ENCODE measurements at regions not wholly inside any gene's neighbourhood (a gene's known extent, or its start where the extent isn't known, plus 50 kb on each side); places are given as distances from the start of the nearest gene placed in this dataset.

GRCh38 chrX:44082829-44083228 is 109.6 kb upstream of the NDP start:
- no peak overlapping the region for H3K4me3 ChIP-seq (ENCODE audit: low read depth, low read length, poor library complexity, severe bottlenecking)
- BruUV-seq (replicated peaks), result no TSS peak
- no peak for DNase-seq (ENCODE audit: low spot score)
- no peaks in the 10 kb centered on the region for H3K36me3 ChIP-seq (ENCODE audit: insufficient read depth, low read length, poor library complexity, severe bottlenecking)
- no peak overlapping the region for H3K27ac ChIP-seq (ENCODE audit: low read depth, low read length, poor library complexity, severe bottlenecking)
- ChIA-PET POLR2A (ENCODE audit: low non-redundant PET) (no interaction called here), CTCF (no interaction called here)
- intact Hi-C loops (cut with micrococcal nuclease; ENCODE audit: unreplicated experiment), result no loop called here
- TF ChIP-seq EZH2 (IDR thresholded peaks at IDR 0.05; ENCODE audit: borderline replicate concordance, low read depth, low read length, poor library complexity, severe bottlenecking) (no peak), CTCF (conservative IDR thresholded peaks at IDR 0.05; ENCODE audit: low read depth, low read length) (no peak)
- H3K27me3 ChIP-seq (replicated peaks; ENCODE audit: insufficient read depth, low read depth, low read length, poor library complexity), result peaks cover 5% of the 10 kb centered on the region
- no peaks in the 10 kb centered on the region for H3K4me1 ChIP-seq (ENCODE audit: insufficient read depth, low read length, poor library complexity, severe bottlenecking)
- H3K9me3 ChIP-seq (ENCODE audit: low read depth, low read length, poor library complexity, severe bottlenecking), result no peaks in the 10 kb centered on the region

GRCh38 chrX:44080083-44080482 is 106.9 kb upstream of the NDP start:
- ChIA-PET POLR2A (ENCODE audit: low non-redundant PET) (no interaction called here), CTCF (interaction anchor here (0.7 kb wide), 1 partner anchor 158 kb away, joined by 3 read pairs; no protein-coding TSS in a partner anchor)
- intact Hi-C loops (cut with micrococcal nuclease; ENCODE audit: unreplicated experiment), result no loop called here
- Histone ChIP-seq H3K4me3 (ENCODE audit: low read depth, low read length, poor library complexity, severe bottlenecking) (no peak overlapping the region), H3K27ac (ENCODE audit: low read depth, low read length, poor library complexity, severe bottlenecking) (no peak overlapping the region), H3K27me3 (replicated peaks; ENCODE audit: insufficient read depth, low read depth, low read length, poor library complexity) (peaks cover 5% of the 10 kb centered on the region), H3K36me3 (ENCODE audit: insufficient read depth, low read length, poor library complexity, severe bottlenecking) (no peaks in the 10 kb centered on the region), H3K9me3 (ENCODE audit: low read depth, low read length, poor library complexity, severe bottlenecking) (no peaks in the 10 kb centered on the region), H3K4me1 (ENCODE audit: insufficient read depth, low read length, poor library complexity, severe bottlenecking) (no peaks in the 10 kb centered on the region)
- TF ChIP-seq EZH2 (IDR thresholded peaks at IDR 0.05; ENCODE audit: borderline replicate concordance, low read depth, low read length, poor library complexity, severe bottlenecking) (no peak), CTCF (conservative IDR thresholded peaks at IDR 0.05; ENCODE audit: low read depth, low read length) (no peak)
- DNase-seq (ENCODE audit: low spot score), result no peak
- no TSS peak for BruUV-seq (replicated peaks)

DNA sequence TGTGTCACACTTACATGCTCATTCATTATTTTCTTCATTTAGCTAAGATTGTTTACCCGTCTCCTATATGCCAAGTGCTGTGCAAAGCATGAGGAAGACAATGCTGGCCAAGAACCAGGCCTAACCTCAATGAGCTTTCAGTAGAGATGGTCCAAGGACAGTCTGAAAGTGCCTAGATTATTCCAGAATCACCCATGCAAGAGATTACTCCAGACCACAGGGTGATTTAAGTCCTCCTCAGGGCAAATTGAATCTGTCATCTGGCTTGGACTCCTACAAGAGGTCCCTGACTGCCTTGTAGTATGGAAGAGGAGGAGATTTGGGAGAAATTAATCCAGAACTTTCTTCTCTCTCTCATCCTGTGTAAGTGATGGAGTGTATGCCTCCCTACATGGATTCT is 99.4 kb upstream of the NDP start:
- ChIA-PET CTCF (no interaction called here), POLR2A (ENCODE audit: low non-redundant PET) (no interaction called here)
- TF ChIP-seq CTCF (conservative IDR thresholded peaks at IDR 0.05; ENCODE audit: low read depth, low read length) (no peak), EZH2 (IDR thresholded peaks at IDR 0.05; ENCODE audit: borderline replicate concordance, low read depth, low read length, poor library complexity, severe bottlenecking) (no peak)
- H3K27me3 ChIP-seq (replicated peaks; ENCODE audit: insufficient read depth, low read depth, low read length, poor library complexity), result no peaks in the 10 kb centered on the region
- no peaks in the 10 kb centered on the region for H3K4me1 ChIP-seq (ENCODE audit: insufficient read depth, low read length, poor library complexity, severe bottlenecking)
- DNase-seq (ENCODE audit: low spot score), result no peak
- no peaks in the 10 kb centered on the region for H3K36me3 ChIP-seq (ENCODE audit: insufficient read depth, low read length, poor library complexity, severe bottlenecking)
- no peak overlapping the region for H3K27ac ChIP-seq (ENCODE audit: low read depth, low read length, poor library complexity, severe bottlenecking)
- intact Hi-C loops (cut with micrococcal nuclease; ENCODE audit: unreplicated experiment), result no loop called here
- no peaks in the 10 kb centered on the region for H3K9me3 ChIP-seq (ENCODE audit: low read depth, low read length, poor library complexity, severe bottlenecking)
- no TSS peak for BruUV-seq (replicated peaks)
- H3K4me3 ChIP-seq (ENCODE audit: low read depth, low read length, poor library complexity, severe bottlenecking), result no peak overlapping the region
